ENCODE measurements at regions not wholly inside any gene's neighbourhood (a gene's known extent, or its start where the extent isn't known, plus 50 kb on each side); places are given as distances from the start of the nearest gene placed in this dataset.

DNA sequence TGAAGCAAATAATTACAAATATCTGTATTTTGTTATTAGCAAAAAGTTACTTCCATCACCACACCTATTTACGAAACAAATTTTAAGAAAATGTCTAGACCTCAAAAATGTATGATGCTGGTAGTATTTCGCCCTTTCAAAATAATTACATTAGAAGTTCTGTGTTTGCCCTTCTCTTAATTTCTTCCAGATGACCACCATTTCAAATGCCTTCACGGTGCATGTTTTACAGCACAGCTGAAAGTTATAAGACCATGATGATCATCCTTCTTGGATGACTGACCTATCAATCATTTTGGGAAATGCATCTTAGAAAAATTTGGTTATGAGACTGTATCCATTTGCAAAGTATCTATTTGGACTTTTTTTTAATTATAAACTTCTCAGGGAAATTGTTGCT lies 390.8 kb downstream of the SLITRK6 start:
- 90 to 94% methylated on average over 3 of the region's 3 CpGs for WGBS, 2 donors (ENCODE audit: low coverage in 1 of 2)
- no peaks in the 10 kb centered on the region for H3K9me3 ChIP-seq
- no peak for DNase-seq

DNA sequence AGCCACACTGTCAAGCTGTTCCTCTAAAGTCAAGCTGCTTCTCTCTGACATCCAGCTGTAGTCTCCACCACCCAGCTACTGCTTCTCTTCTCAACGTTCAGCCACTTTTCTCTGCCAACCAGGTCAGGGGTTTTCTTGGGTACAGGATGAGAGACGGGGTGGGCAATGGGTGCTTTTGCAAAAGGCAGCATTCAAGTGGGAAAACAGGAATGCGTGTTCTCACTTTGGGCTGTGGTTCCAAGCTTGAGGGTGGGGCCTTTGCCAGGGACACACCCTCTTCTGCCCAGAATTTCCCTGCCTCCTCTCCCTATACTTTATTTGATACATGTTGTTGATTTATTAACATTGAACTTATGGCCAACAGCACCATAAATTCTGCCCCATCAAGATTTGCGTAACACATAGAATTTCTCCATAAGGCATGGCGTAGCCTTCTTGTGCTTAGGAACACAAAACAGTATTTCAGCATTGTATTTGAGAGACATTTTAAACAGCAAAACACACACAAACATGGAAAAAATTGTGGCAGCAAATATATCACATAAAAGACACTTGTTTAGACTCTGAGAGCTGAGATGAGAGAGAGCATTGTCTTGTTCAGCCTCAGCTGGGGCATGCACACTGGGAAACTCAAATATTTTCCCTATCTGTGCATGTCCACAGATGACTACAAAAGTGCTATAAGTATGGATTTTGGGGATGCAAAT lies 392.8 kb downstream of the SLITRK6 start:
- DNase-seq, result no peak
- 74 to 84% methylated on average over 5 of the region's 5 CpGs for WGBS, 2 donors (ENCODE audit: low coverage in 1 of 2)
- intact Hi-C loops (cut with DNase I; ENCODE audit: low total_unique reads) (no loop called here), in situ Hi-C loops (cut with MboI; ENCODE audit: low pct_ligation_motif_present in 1 of 4, low pct_unique_long_range_greater_than_20kb in 1 of 4, low sequenced_read_pairs in 3 of 4) (no loop called here)
- Histone ChIP-seq H3K27me3 (no peaks in the 10 kb centered on the region), H3K9me3 (no peaks in the 10 kb centered on the region), H3K4me3 (no peak overlapping the region), H3K4me1 (no peaks in the 10 kb centered on the region), H3K36me3 (no peaks in the 10 kb centered on the region), H3K27ac (no peak overlapping the region)
- no peak for TF ChIP-seq CTCF (IDR thresholded peaks at IDR 0.05)
- TF ChIP-seq POLR2A (IDR thresholded peaks at IDR 0.05), result no peak
- no peak for TF ChIP-seq EP300 (IDR thresholded peaks at IDR 0.05; ENCODE audit: low read depth)
- TF ChIP-seq POLR2AphosphoS5 (IDR thresholded peaks at IDR 0.05), result no peak

More for the DNA sequence above, 390.8 kb downstream of the SLITRK6 start:
- H3K4me3 ChIP-seq, result no peak overlapping the region
- intact Hi-C loops (cut with DNase I; ENCODE audit: low total_unique reads) (no loop called here), in situ Hi-C loops (cut with MboI; ENCODE audit: low pct_ligation_motif_present in 1 of 4, low pct_unique_long_range_greater_than_20kb in 1 of 4, low sequenced_read_pairs in 3 of 4) (no loop called here)
- no peaks in the 10 kb centered on the region for H3K36me3 ChIP-seq
- H3K27ac ChIP-seq, result no peak overlapping the region
- no peaks in the 10 kb centered on the region for H3K4me1 ChIP-seq
- TF ChIP-seq CTCF (IDR thresholded peaks at IDR 0.05) (no peak), POLR2A (IDR thresholded peaks at IDR 0.05) (no peak), EP300 (IDR thresholded peaks at IDR 0.05; ENCODE audit: low read depth) (no peak), POLR2AphosphoS5 (IDR thresholded peaks at IDR 0.05) (no peak)
- no peaks in the 10 kb centered on the region for H3K27me3 ChIP-seq

DNA sequence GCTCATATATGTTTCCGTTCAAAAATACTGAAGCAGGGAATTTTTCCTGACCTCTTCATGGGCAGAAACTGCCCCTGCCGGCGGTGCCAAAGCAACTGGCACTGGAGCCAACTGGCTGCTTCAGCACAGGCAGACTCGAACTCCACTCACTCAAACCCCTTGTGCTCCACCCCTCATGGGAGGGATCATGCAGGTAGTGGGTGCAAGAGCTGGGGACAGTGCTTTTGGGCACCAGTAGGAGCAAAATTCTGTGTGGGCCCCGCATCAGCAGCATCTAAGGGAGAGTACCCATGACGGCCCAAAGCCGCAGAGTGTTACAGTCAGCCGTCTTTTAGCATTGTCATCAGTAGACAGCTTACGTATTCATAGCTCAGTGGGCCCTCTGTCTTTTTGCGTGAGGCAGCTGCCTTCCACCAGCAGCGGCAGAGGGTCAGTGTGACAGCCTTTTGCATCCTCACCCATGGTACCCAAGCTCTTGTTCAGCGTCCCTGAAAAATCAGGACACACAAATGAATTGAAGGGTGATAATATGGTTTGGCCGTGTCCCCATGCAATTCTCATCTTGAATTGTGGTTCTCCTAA lies 393.8 kb downstream of the SLITRK6 start:
- intact Hi-C loops (cut with DNase I; ENCODE audit: low total_unique reads) (no loop called here), in situ Hi-C loops (cut with MboI; ENCODE audit: low pct_ligation_motif_present in 1 of 4, low pct_unique_long_range_greater_than_20kb in 1 of 4, low sequenced_read_pairs in 3 of 4) (no loop called here)
- Histone ChIP-seq H3K27me3 (no peaks in the 10 kb centered on the region), H3K9me3 (no peaks in the 10 kb centered on the region), H3K4me3 (no peak overlapping the region), H3K27ac (no peak overlapping the region), H3K4me1 (no peaks in the 10 kb centered on the region), H3K36me3 (no peaks in the 10 kb centered on the region)
- 80 to 91% methylated on average over 2 to 13 of the region's 13 CpGs for WGBS, 2 donors (ENCODE audit: low coverage in 1 of 2)
- TF ChIP-seq POLR2AphosphoS5 (IDR thresholded peaks at IDR 0.05), result no peak
- no peak for TF ChIP-seq CTCF (IDR thresholded peaks at IDR 0.05)
- TF ChIP-seq POLR2A (IDR thresholded peaks at IDR 0.05), result no peak
- TF ChIP-seq EP300 (IDR thresholded peaks at IDR 0.05; ENCODE audit: low read depth), result no peak
- DNase-seq, result no peak

DNA sequence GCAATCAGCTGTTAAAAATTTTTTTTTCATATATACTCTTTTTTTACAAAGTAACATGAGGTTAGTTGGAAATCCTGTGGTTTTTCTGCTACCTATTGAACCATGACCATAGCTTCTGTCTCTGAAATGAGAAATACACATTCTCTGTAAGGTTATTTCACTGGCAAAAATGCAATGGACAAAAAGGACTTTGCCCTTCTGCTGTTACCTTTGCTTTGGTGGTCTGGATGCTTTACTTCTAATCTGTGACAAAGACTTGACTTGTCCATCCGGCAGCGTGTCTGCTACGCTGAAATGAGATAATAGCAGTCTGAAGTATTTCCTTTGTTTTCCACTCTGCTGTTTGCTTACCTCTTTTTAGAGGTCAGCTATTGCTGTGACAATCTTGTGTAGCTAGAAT lies 412.8 kb downstream of the SLITRK6 start:
- no peaks in the 10 kb centered on the region for H3K4me1 ChIP-seq
- TF ChIP-seq EP300 (IDR thresholded peaks at IDR 0.05; ENCODE audit: low read depth), result no peak
- no peak for TF ChIP-seq CTCF (IDR thresholded peaks at IDR 0.05)
- TF ChIP-seq POLR2A (IDR thresholded peaks at IDR 0.05), result no peak
- TF ChIP-seq POLR2AphosphoS5 (IDR thresholded peaks at IDR 0.05), result no peak
- in situ Hi-C loops (cut with MboI; ENCODE audit: low pct_ligation_motif_present in 1 of 4, low pct_unique_long_range_greater_than_20kb in 1 of 4, low sequenced_read_pairs in 3 of 4), result no loop called here
- H3K9me3 ChIP-seq, result peaks cover 0 to 5% of the 10 kb centered on the region in 2 donors
- no peak overlapping the region for H3K27ac ChIP-seq
- DNase-seq, result no peak
- H3K27me3 ChIP-seq, result no peaks in the 10 kb centered on the region
- intact Hi-C loops (cut with DNase I; ENCODE audit: low total_unique reads), result no loop called here
- no peaks in the 10 kb centered on the region for H3K36me3 ChIP-seq
- WGBS, 2 donors (ENCODE audit: low coverage in 1 of 2), result 45 to 47% methylated on average over 3 of the region's 3 CpGs
- no peak overlapping the region for H3K4me3 ChIP-seq
